OCI-LY7 (cell line): ENCODE measurements at regions not wholly inside any gene's neighbourhood (a gene's known extent, or its start where the extent isn't known, plus 50 kb on each side); places are given as distances from the start of the nearest gene placed in this dataset.

Experiments
- BruUV-seq: library from RNA; stranded (reverse); fragments of 400-500 nt; replicated peaks from 2 replicates; lab custom pipeline; 2021; lab: Mats Ljungman, UMichigan
- CTCF ChIA-PET: fragments of 300-600 bp; sonication (Branson Sonifier 250); formaldehyde crosslinking; loops from one replicate; lab custom pipeline; 2022; ENCODE audit warnings: antibody characterized with exemption; ENCODE audit not compliant: unreplicated experiment; lab: Charles Lee
- POLR2A ChIA-PET: fragments of 300-600 bp; sonication (Branson Sonifier 250); formaldehyde crosslinking; loops from one replicate; lab custom pipeline; 2022; ENCODE audit warnings: antibody characterized with exemption; lab: Charles Lee
- DNase-seq: peaks from one replicate; pipeline ENCODE4 v3.0.0-alpha.2; 2015; ENCODE audit warnings: low spot score
- H2AFZ ChIP-seq: fragments of 200-600 bp; sonication (generic), shearing (Covaris generic); 2 replicates; pipeline ENCODE4 v1.6.1; 2014; ENCODE audit warnings: mild to moderate bottlenecking, antibody characterized with exemption, low read length, moderate library complexity
- H3K27ac ChIP-seq: fragments of 200-600 bp; sonication (generic); 2 replicates; pipeline ENCODE4 v1.5.1; 2014; ENCODE audit warnings: mixed run types, low read depth, mild to moderate bottlenecking, moderate library complexity, low read length, inconsistent platforms; ENCODE audit not compliant: poor library complexity, severe bottlenecking
- H3K36me3 ChIP-seq: fragments of 200-600 bp; sonication (generic); 2 replicates; pipeline ENCODE4 v1.6.1; 2014; ENCODE audit warnings: mild to moderate bottlenecking, antibody characterized with exemption, low read length, moderate library complexity, mixed read lengths; ENCODE audit not compliant: insufficient read depth
- H3K4me1 ChIP-seq: fragments of 200-600 bp; sonication (generic); 2 replicates; pipeline ENCODE4 v1.5.1; 2014; ENCODE audit warnings: mild to moderate bottlenecking, low read length; ENCODE audit not compliant: insufficient read depth, poor library complexity, severe bottlenecking
- H3K4me2 ChIP-seq: fragments of 200-600 bp; sonication (generic); 2 replicates; pipeline ENCODE4 v1.6.1; 2014; ENCODE audit warnings: mild to moderate bottlenecking, low read length
- H3K4me3 ChIP-seq: fragments of 200-600 bp; sonication (generic); 2 replicates; pipeline ENCODE4 v1.5.1; 2014; ENCODE audit warnings: mild to moderate bottlenecking, low read depth, low read length; ENCODE audit not compliant: poor library complexity, severe bottlenecking
- H3K79me2 ChIP-seq: fragments of 200-600 bp; sonication (generic); 2 replicates; pipeline ENCODE4 v1.6.1; 2016; ENCODE audit warnings: low read depth, mild to moderate bottlenecking, low read length, moderate library complexity, mixed read lengths; ENCODE audit not compliant: insufficient read depth
- H3K9me2 ChIP-seq: fragments of 200-600 bp; sonication (generic); 2 replicates; pipeline ENCODE4 v1.6.1; 2016; ENCODE audit warnings: mild to moderate bottlenecking, low read length, mixed read lengths; ENCODE audit not compliant: insufficient read depth
- H3K9me3 ChIP-seq: fragments of 200-600 bp; sonication (generic); 2 replicates; pipeline ENCODE4 v1.6.1; 2014; ENCODE audit warnings: mild to moderate bottlenecking, mixed run types, low read length, mixed read lengths
- H4K20me1 ChIP-seq: fragments of 200-600 bp; sonication (generic); 2 replicates; pipeline ENCODE4 v1.6.1; 2014; ENCODE audit warnings: mild to moderate bottlenecking, antibody characterized with exemption, low read length, moderate library complexity, mixed read lengths; ENCODE audit not compliant: insufficient read depth
- CTCF ChIP-seq: fragments of 200-600 bp; sonication (generic); conservative IDR thresholded peaks from 2 replicates; pipeline ENCODE4 v1.5.1; 2014; ENCODE audit warnings: mild to moderate bottlenecking, antibody characterized with exemption, low read length, moderate library complexity, mixed read lengths
- EZH2phosphoT487 ChIP-seq: fragments of 200-600 bp; sonication (generic); IDR thresholded peaks from 2 replicates; pipeline ENCODE4 v1.6.1; 2018; ENCODE audit warnings: low read depth, borderline replicate concordance, mild to moderate bottlenecking, mixed run types, antibody characterized with exemption, low read length, moderate library complexity, mixed read lengths
- intact Hi-C: fragments of 100-400 bp; cut with micrococcal nuclease; formaldehyde crosslinking; loops from one replicate; pipeline ENCODE4 v1.10.0; 2022; ENCODE audit not compliant: unreplicated experiment

- intact Hi-C loops: no loop called here
- H3K79me2 ChIP-seq: no peaks in the 10 kb centered on the region
- TF ChIP-seq EZH2phosphoT487 (no peak), CTCF (no peak)
- DNase-seq: no peak
- H2AFZ ChIP-seq: no peak overlapping the region
- ChIA-PET POLR2A (no interaction called here), CTCF (no interaction called here)
- no peaks in the 10 kb centered on the region for H4K20me1 ChIP-seq
- no peak overlapping the region for H3K27ac ChIP-seq
- no peaks in the 10 kb centered on the region for H3K9me3 ChIP-seq
- no peak overlapping the region for H3K4me3 ChIP-seq
- H3K36me3 ChIP-seq: no peaks in the 10 kb centered on the region
- H3K9me2 ChIP-seq: no peaks in the 10 kb centered on the region
- H3K4me2 ChIP-seq: no peak overlapping the region
- no TSS peak for BruUV-seq
- H3K4me1 ChIP-seq: no peaks in the 10 kb centered on the region
Observed at GRCh38 chr14:48349689-48350088, 674.3 kb upstream of the MDGA2 start.

DNA sequence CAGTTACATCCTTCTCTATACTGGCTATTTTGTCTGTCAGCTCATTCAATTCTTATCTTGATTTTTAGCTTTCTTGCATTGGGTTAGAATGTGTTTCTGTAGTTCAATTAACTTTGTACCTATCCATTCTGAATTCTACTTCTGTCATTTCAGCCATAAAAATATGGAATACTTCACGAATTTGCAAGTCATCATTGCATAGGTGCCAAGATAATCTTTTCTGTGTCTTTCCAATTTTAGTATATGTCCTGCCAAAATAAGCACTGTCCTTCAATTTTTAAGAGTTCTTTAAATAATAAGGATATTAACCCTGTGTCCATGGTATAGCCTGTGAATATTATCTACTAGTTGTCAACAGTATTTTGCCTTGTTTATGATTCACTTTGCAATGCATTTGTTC lies 665.7 kb upstream of the MDGA2 start:
- H3K9me3 ChIP-seq: no peaks in the 10 kb centered on the region
- intact Hi-C loops: no loop called here
- CTCF ChIA-PET: no interaction called here

More for the DNA sequence above, 665.7 kb upstream of the MDGA2 start:
- H3K4me1 ChIP-seq: no peaks in the 10 kb centered on the region
- H3K4me2 ChIP-seq: no peak overlapping the region
- H3K79me2 ChIP-seq: no peaks in the 10 kb centered on the region
- POLR2A ChIA-PET: no interaction called here
- H2AFZ ChIP-seq: no peak overlapping the region
- no peaks in the 10 kb centered on the region for H3K36me3 ChIP-seq
- BruUV-seq: no TSS peak
- DNase-seq: no peak
- H3K4me3 ChIP-seq: no peak overlapping the region
- H3K9me2 ChIP-seq: no peaks in the 10 kb centered on the region; the same call in 1 of the 2 replicates
- no peak overlapping the region for H3K27ac ChIP-seq
- TF ChIP-seq CTCF: no peak
- no peak for TF ChIP-seq EZH2phosphoT487
- H4K20me1 ChIP-seq: no peaks in the 10 kb centered on the region
